ENCODE measurements at regions not wholly inside any gene's neighbourhood (a gene's known extent, or its start where the extent isn't known, plus 50 kb on each side); places are given as distances from the start of the nearest gene placed in this dataset.

- DNase-seq: no peak
These were observed 592.7 kb upstream of the ADGRL4 start for GRCh38 chr1:79599257-79599656.

GRCh38 chr1:79595931-79596330 lies 589.4 kb upstream of the ADGRL4 start:
- no peak for DNase-seq

GRCh38 chr1:79594121-79594698 lies 587.7 kb upstream of the ADGRL4 start:
- DNase-seq: no peak

GRCh38 chr1:79592707-79593106 lies 586.2 kb upstream of the ADGRL4 start:
- DNase-seq: no peak

DNA sequence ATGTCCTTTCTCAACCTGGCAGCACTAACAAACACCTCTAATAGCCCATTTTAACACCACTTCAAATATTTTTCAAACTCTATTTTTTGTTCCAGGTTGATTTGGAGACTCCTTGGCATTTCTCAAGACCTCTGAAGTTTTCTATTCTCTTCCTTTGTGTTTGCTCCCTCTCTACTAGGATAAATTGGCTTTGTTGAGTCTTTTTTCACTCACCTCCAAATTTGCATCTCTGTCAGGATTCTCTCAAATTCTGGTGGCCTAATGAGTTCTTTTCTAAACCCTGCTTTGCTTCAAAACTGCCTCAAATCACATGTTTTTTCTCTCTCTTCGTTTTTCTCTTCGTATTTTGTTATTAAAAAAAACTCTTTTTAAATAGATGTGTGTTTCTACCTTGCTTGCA lies 582.2 kb upstream of the ADGRL4 start:
- no peak for DNase-seq

- DNase-seq: no peak
These were observed 580.7 kb upstream of the ADGRL4 start for GRCh38 chr1:79587229-79587628.

DNA sequence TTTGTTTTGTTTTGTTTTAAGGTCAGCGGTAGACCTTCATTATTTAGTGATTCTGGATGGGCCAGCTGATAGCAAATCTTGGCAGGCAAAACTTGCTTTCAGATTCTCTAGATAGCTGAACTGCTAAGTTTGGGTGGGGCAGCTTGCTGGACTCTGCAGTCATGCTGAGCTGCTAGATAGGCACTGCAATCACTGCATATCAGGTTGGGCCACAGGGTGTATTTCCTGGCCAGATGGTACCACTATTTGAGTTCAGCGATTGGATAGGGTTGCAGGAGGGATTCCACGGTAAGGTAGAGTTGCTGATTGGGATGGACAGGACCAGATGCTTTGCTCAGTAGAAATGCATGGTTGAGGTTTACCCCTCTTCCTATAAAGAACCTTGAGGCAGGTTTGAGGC lies 579.3 kb upstream of the ADGRL4 start:
- DNase-seq: no peak

DNA sequence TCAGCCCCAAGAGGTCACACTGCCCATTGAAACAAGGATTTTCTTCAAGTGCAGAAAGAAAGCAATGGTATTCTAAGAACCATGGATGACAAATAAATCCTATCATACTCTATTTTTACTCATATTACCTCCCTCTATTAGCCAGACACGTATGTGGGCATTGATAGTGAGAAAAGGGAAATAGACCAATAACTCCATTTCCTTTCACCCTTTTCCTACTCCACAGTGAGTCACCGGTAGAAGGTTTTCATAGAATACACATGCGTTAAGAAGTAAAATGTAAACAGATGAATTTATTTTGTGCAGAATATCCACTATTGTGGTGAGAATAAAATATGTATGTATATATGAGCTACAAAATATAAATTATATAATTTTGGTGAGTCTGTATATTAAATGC lies 568.9 kb upstream of the ADGRL4 start:
- DNase-seq: no peak

GRCh38 chr1:79568411-79568810 lies 561.9 kb upstream of the ADGRL4 start:
- no peak for DNase-seq

DNA sequence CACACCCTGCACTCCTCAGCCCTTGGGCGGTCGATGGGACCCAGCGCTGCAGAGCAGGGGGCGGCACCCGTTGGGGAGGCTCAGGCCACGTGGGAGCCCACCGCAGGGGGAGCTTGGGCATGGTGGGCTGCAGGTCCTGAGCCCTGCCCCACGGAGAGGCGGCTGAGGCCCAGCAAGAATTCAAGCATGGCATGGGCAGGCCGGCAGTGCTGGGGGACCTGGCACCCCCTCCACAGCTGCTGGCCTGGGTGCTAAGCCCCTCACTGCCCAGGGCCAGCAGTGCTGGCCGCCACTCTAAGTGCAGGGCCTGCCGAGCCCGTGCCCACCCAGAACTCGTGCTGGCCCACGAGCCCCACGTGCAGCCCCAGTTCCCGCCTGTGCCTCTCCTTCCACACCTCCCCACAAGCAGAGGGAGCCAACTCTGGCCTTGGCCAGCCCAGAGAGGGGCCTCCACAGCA lies 555.0 kb upstream of the ADGRL4 start:
- no peak for DNase-seq

DNA sequence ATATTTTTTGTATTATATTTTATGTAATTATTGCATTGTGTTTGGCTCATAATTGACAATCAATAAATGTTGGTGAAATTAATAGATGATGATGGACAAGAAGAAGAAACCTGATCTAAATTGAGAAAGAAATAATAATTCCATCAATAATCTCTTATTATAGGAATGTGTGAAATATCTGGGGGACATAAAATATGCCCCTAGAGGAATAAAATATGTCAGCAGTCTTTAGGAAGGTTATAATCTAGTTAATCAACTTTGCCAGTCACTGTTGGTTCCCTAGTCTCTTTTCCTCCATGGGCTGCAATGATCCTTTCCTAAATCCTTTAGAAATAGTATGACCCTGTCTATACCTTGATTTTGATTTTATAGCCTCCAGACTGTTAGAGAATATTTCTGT lies 549.7 kb upstream of the ADGRL4 start:
- DNase-seq: no peak

DNA sequence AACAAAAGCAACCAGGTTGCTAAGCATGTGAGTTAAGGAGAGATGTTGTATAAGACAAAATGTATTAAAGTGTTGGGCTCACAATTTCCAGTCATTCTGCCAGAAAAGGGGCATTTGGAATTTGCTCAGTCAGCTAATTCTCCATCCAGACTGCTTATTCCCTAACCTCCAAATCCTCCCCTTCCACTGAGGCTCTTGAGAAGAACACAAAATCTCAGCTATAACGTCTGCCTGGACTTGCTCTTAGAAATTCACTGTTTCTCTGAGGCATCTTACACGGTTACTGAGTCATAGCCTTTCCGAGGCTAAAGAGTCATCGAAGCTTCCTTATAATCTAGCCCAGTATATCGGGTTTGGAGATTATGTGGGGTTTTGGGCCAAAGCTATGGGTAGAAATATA lies 548.2 kb upstream of the ADGRL4 start:
- no peak for DNase-seq

- no peak for DNase-seq
These were observed 544.8 kb upstream of the ADGRL4 start for GRCh38 chr1:79551321-79551720.

GRCh38 chr1:79550402-79550801 lies 543.9 kb upstream of the ADGRL4 start:
- no peak for DNase-seq

GRCh38 chr1:79549201-79549600 lies 542.7 kb upstream of the ADGRL4 start:
- DNase-seq: no peak

DNA sequence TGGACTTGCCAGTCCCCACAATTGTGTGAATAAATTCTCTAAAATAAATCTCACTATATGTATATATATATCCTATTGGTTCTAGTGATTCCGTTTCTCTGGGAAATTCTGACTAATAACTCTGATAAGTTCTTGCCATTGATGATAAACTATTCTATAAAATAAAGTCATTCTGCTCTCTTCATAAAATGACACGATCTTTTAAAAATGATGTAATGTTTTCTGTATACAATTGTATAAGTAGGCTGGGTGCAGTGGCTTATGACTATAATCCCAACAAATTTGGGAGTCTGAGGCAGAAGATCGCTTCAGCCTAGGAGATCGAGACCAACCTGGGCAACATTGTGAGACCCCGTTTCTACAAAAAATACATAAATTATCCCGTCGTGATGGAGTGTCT lies 541.0 kb upstream of the ADGRL4 start:
- no peak for DNase-seq

GRCh38 chr1:79543394-79543793 lies 536.9 kb upstream of the ADGRL4 start:
- DNase-seq: no peak

DNA sequence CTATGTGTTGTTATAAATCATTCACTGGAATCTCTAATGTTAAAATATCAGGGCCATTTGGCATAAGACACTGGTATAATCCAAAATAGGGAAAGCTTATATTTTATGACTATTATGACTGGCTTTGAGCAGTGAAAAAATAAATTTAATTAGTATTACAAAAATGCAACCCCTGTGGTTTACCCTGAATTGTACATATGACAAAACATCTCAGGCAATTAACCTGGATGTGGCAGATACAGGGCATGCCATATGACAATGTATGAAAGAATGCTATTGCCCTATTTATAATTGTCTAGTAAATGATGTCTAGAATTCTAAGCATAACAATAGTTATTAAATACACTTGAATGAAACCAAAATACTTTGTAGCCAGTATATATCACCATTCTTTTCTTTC lies 532.5 kb upstream of the ADGRL4 start:
- no peak for DNase-seq

GRCh38 chr1:79532555-79532954 lies 526.0 kb upstream of the ADGRL4 start:
- DNase-seq: no peak

GRCh38 chr1:79531790-79532189 lies 525.3 kb upstream of the ADGRL4 start:
- no peak for DNase-seq

- DNase-seq: no peak
These were observed 523.9 kb upstream of the ADGRL4 start for GRCh38 chr1:79530476-79530875.

GRCh38 chr1:79530055-79530454 lies 523.5 kb upstream of the ADGRL4 start:
- no peak for DNase-seq

DNA sequence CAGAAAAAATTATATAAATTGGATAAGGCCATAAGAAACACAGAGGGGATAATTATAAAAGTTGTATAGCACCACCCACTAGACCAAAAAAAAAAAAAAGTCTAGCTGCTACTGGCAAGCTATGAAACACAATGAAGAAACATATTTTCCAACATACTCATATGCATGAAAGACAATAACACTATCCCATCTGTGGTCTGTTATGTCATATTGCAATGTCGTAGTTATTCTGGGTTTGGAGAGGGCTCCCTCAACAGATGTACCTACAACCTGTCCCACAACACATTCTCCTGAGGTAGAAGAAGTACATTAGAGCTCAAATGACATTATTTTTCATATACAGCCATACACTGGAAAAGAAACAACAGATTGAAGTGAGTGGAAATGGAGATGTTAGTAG lies 517.6 kb upstream of the ADGRL4 start:
- DNase-seq: no peak

DNA sequence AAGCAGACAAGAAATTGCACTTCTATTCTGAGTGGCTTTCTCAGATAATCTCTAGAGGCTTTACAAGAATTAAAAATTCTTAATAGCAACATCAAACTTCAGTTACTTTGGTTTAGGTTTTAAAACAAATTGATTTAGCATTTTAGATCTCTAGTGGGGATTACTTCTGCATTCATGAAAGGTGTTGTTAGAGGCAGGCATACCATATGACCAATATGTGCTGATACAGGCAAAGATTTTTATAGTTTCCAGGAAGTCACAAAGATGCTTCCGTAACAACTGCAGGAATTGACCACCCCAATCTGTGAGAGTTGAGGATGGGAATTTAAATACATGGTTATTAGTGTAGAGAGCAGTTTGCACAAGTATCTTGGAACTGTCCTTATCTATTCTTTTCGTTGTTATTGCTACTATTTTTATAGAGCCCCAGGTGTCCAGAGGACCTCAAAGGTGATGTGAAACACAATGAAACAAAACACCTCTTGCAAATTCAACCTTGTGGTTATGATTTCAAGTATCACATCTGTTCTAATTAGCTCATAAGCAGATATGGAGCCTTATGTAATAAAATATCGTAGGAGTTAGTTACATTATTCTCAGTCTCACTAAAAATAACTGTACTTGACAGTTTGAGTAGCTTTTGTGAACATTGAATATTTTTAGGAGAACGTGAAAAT lies 512.7 kb upstream of the ADGRL4 start:
- no peak for DNase-seq

Data from midbrain (tissue), 1 donor.